Adrenal gland (tissue), 5 donors: ENCODE measurements at regions not wholly inside any gene's neighbourhood (a gene's known extent, or its start where the extent isn't known, plus 50 kb on each side); places are given as distances from the start of the nearest gene placed in this dataset.

Source experiments
- POLR2A ChIP-seq, 2 donors: fragments of 450-650 bp; IDR thresholded peaks; one replicate each; pipeline ENCODE4 v1.6.1; 2017; ENCODE audit warnings: antibody characterized with exemption in 2 of 2, mild to moderate bottlenecking in 2 of 2, moderate library complexity in 1 of 2
- TF ChIP-seq, protein P1 (sequence below), 6 experiments: fragments of 450-650 bp in 4 of 6; fragments of 200-600 bp in 2 of 6; sonication (generic) in 1 of 6; IDR thresholded peaks; 1 replicate in 5 of 6; 2 replicates in 1 of 6; pipeline versions ENCODE4 v1.5.1 to v1.8.0; 2016 to 2021; ENCODE audit warnings: antibody characterized with exemption in 6 of 6, mild to moderate bottlenecking in 2 of 6, moderate library complexity in 1 of 6
- donor health status: DM: no; HTN: no; CAD: no.

DNA sequence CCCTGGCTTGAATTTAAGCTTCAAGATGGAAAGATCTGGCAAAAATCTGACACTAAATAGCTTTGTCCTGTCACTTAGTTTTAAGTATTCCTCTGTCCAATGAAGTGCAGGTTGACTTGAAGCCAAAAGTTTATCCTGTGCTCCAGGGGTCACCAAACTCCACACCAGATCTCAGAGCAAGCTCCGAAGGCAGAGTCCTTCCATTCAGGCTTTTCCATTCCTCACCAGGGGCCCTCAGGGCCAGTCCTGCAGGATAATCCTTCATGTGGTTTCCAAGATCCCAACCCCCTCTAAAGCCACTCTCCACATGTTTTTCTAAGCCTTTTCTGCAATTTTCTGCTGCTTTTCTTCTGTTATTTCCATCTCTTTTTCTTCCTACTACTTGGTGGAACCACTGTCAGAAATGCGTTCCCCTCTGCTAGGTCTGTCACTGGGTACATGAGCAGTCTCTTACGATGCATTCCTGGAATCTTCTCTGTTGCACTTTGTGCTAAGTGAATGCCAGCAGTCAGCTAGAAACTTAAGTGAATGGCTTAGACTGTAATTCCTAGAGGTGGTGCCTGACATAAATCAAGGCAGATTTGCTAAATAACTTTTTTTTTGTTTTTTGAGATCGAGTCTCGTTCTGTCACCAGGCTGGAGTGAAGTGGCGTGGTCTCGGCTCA, 251.4 kb downstream of the MSRB3 start:
- no peak for TF ChIP-seq POLR2A (IDR thresholded peaks at IDR 0.05)
- TF ChIP-seq, protein P1, sequence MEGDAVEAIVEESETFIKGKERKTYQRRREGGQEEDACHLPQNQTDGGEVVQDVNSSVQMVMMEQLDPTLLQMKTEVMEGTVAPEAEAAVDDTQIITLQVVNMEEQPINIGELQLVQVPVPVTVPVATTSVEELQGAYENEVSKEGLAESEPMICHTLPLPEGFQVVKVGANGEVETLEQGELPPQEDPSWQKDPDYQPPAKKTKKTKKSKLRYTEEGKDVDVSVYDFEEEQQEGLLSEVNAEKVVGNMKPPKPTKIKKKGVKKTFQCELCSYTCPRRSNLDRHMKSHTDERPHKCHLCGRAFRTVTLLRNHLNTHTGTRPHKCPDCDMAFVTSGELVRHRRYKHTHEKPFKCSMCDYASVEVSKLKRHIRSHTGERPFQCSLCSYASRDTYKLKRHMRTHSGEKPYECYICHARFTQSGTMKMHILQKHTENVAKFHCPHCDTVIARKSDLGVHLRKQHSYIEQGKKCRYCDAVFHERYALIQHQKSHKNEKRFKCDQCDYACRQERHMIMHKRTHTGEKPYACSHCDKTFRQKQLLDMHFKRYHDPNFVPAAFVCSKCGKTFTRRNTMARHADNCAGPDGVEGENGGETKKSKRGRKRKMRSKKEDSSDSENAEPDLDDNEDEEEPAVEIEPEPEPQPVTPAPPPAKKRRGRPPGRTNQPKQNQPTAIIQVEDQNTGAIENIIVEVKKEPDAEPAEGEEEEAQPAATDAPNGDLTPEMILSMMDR (IDR thresholded peaks at IDR 0.05) = no peak
